A549 (cell line): ENCODE measurements at regions not wholly inside any gene's neighbourhood (a gene's known extent, or its start where the extent isn't known, plus 50 kb on each side); places are given as distances from the start of the nearest gene placed in this dataset.

ENCODE experiments used
- ATAC-seq, 2 experiments: fragments of 200-7000 bp in 1 of 2; fragments of >200 bp in 1 of 2; cut with Nextera tagmentation in 1 of 2; cut with Tn5 transposase in 1 of 2; 3 replicates each; pipeline versions ENCODE4 v1.8.0 to v1.9.1; 2018 to 2020; ENCODE audit warnings: mild to moderate bottlenecking in 1 of 2, moderate library complexity in 1 of 2
- CTCF ChIA-PET: fragments of 300-600 bp; sonication (Branson Sonifier 250); formaldehyde crosslinking; extraction: SDS; loops from one replicate; lab custom pipeline; 2021; ENCODE audit warnings: antibody characterized with exemption, inconsistent platforms; lab: Yijun Ruan, JAX
- POLR2A ChIA-PET: fragments of 350-600 bp; formaldehyde crosslinking; extraction: SDS; loops from one replicate; lab custom pipeline; 2021; ENCODE audit warnings: antibody characterized with exemption, inconsistent platforms; lab: Yijun Ruan, JAX
- DNase-seq, 2 experiments: peaks; one replicate each; pipeline versions ENCODE4 v3.0.0 to v3.0.0-alpha.2; 2011 to 2016; ENCODE audit warnings: low read depth in 1 of 2, low spot score in 1 of 2
- FAIRE-seq: peaks from 2 replicates; lab custom pipeline; 2011; peaks lifted over from hg19 to GRCh38; lab: Jason Lieb, UNC
- H3K27ac ChIP-seq, 2 experiments: fragments of >200 bp; sonication (Bioruptor Twin); formaldehyde crosslinking; 3 replicates each; pipeline ENCODE4 v1.5.1; 2016 to 2017
- H3K4me1 ChIP-seq: fragments of >200 bp; sonication (Bioruptor Twin); formaldehyde crosslinking; 3 replicates; pipeline ENCODE4 v1.6.1; 2016
- H3K4me2 ChIP-seq: fragments of >200 bp; sonication (Bioruptor Twin); formaldehyde crosslinking; 3 replicates; pipeline ENCODE4 v1.6.1; 2016
- H3K4me3 ChIP-seq: fragments of >200 bp; sonication (Bioruptor Twin); formaldehyde crosslinking; 3 replicates; pipeline ENCODE4 v1.5.1; 2016
- H3K9me3 ChIP-seq: fragments of >200 bp; sonication (Bioruptor Twin); formaldehyde crosslinking; 3 replicates; pipeline ENCODE4 v1.6.1; 2016
- CBX2 ChIP-seq: fragments of 200-600 bp; sonication (generic); IDR thresholded peaks from 2 replicates; pipeline ENCODE4 v1.6.1; 2016; ENCODE audit warnings: low read depth, mild to moderate bottlenecking, borderline replicate concordance
- CHD2 ChIP-seq: fragments of 150-350 bp; IDR thresholded peaks from 2 replicates; pipeline ENCODE4 v1.6.1; 2014; ENCODE audit warnings: low read length; ENCODE audit not compliant: partially characterized antibody
- CHD4 ChIP-seq: fragments of 200-600 bp; sonication (generic); IDR thresholded peaks from 2 replicates; pipeline ENCODE4 v1.6.1; 2016; ENCODE audit warnings: antibody characterized with exemption, mild to moderate bottlenecking, borderline replicate concordance
- ELK1 ChIP-seq: fragments of 150-350 bp; IDR thresholded peaks from 2 replicates; pipeline ENCODE4 v1.6.1; 2014; ENCODE audit warnings: low read depth, mild to moderate bottlenecking, low read length
- EP300 ChIP-seq, 2 experiments: fragments of >200 bp; sonication (Bioruptor Twin); formaldehyde crosslinking; IDR thresholded peaks; 2 replicates in 1 of 2; 3 replicates in 1 of 2; pipeline ENCODE4 v1.6.1; 2016 to 2017
- GATA3 ChIP-seq: IDR thresholded peaks from 2 replicates; pipeline ENCODE4 v1.6.1; 2012; ENCODE audit warnings: borderline replicate concordance
- HOXB5 ChIP-seq: fragments of 250-450 bp; sonication (Bioruptor Pico); IDR thresholded peaks from 2 replicates; pipeline ENCODE4 v1.5.0; 2020; ENCODE audit warnings: mild to moderate bottlenecking, moderate library complexity
- JUNB ChIP-seq: fragments of >200 bp; sonication (Bioruptor Twin); formaldehyde crosslinking; IDR thresholded peaks from 2 replicates; pipeline ENCODE4 v1.6.1; 2016
- KDM1A ChIP-seq: fragments of 200-600 bp; sonication (generic); IDR thresholded peaks from 2 replicates; pipeline ENCODE4 v1.6.1; 2016; ENCODE audit warnings: low read depth, mild to moderate bottlenecking
- KDM5A ChIP-seq: fragments of 200-600 bp; sonication (generic); IDR thresholded peaks from 2 replicates; pipeline ENCODE4 v1.6.1; 2016; ENCODE audit warnings: antibody characterized with exemption, mild to moderate bottlenecking
- MAFK ChIP-seq: fragments of 450-650 bp; IDR thresholded peaks from 2 replicates; pipeline ENCODE4 v1.6.1; 2014; ENCODE audit not compliant: partially characterized antibody
- MAX ChIP-seq: IDR thresholded peaks from 2 replicates; pipeline ENCODE4 v1.6.1; 2012
- MAZ ChIP-seq: fragments of 150-350 bp; IDR thresholded peaks from 2 replicates; pipeline ENCODE4 v1.6.1; 2014; ENCODE audit warnings: antibody characterized with exemption, low read depth, low read length, borderline replicate concordance
- MYC ChIP-seq: IDR thresholded peaks from 2 replicates; pipeline ENCODE4 v1.6.1; 2012; ENCODE audit warnings: mild to moderate bottlenecking, inconsistent platforms, low read length, improper control_type of control experiment, borderline replicate concordance
- NFE2L2 ChIP-seq: fragments of 150-350 bp; conservative IDR thresholded peaks from 2 replicates; pipeline ENCODE4 v1.6.1; 2014; ENCODE audit warnings: low read length
- NPAS2 ChIP-seq: fragments of 250-450 bp; sonication (Bioruptor Pico); IDR thresholded peaks from 2 replicates; pipeline ENCODE4 v1.8.0; 2022; ENCODE audit warnings: mild to moderate bottlenecking, moderate library complexity, borderline replicate concordance
- PBX3 ChIP-seq: IDR thresholded peaks from 2 replicates; pipeline ENCODE4 v1.6.1; 2012
- POLR2AphosphoS2 ChIP-seq: conservative IDR thresholded peaks from 2 replicates; pipeline ENCODE4 v1.6.1; 2012; ENCODE audit warnings: low read length, improper control_type of control experiment, inconsistent platforms
- RARB ChIP-seq: fragments of 250-450 bp; sonication (Bioruptor Pico); IDR thresholded peaks from 2 replicates; pipeline ENCODE4 v1.8.0; 2021; ENCODE audit warnings: mild to moderate bottlenecking, moderate library complexity
- ZSCAN20 ChIP-seq: fragments of 250-450 bp; sonication (Bioruptor Pico); IDR thresholded peaks from 2 replicates; pipeline ENCODE4 v1.8.0; 2022; ENCODE audit warnings: mild to moderate bottlenecking, moderate library complexity
- WGBS: methylation state at CpG from one replicate; pipeline ENCODE4 v1.1.6; 2017; ENCODE audit errors: missing lambda C conversion rate; 5-methylcytosine and 5-hydroxymethylcytosine counted together
- TF ChIP-seq, protein P1 (sequence below): fragments of >200 bp; sonication (Bioruptor Twin); formaldehyde crosslinking; IDR thresholded peaks from 3 replicates; pipeline ENCODE4 v1.6.1; 2016

- POLR2A ChIA-PET: no interaction called here
- peak overlapping the region in 1 of 2 experiments; percentile 32; a peak in 1 of 6 replicates for H3K27ac ChIP-seq
- FAIRE-seq: no peak
- TF ChIP-seq KDM1A: no peak
- TF ChIP-seq CHD4: no peak
- TF ChIP-seq RARB (CRISPR knock-in tag): no peak
- H3K4me2 ChIP-seq: no peak overlapping the region
- H3K4me1 ChIP-seq: peaks cover under 1% of the 10 kb centered on the region; the same call in 1 of the 3 replicates
- no peak for ATAC-seq
- CTCF ChIA-PET: no interaction called here
- H3K9me3 ChIP-seq: no peaks in the 10 kb centered on the region
- DNase-seq: no peak
- WGBS: 89% methylated on average over 10 of the region's 10 CpGs
- no peak overlapping the region for H3K4me3 ChIP-seq
These were observed 868.0 kb downstream of the METTL15 start for GRCh38 chr11:28976012-28976800.

DNA sequence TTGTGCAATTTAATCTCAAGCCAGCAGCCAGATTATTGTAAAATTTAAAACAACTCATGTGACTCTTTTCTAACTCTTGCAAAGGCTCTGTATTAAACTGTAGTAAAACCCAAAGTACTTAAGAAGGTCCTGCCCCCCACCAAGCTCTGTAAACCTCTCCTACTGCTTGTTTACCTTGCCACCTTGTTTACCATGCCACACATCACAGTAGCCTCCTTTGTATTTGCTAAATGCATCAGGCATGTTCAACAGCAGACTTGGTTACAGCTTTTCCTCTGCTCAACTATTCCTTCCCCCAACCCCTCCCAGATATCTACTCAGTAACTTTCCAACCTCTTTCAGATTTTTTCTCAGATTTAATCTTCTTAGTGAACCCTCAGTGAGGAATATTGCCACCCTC, 861.6 kb downstream of the METTL15 start:
- peak in 1 of 2 experiments; percentile 86 for DNase-seq
- Histone ChIP-seq H3K9me3 (peaks cover 4% of the 10 kb centered on the region; the same call in 2 of the 3 replicates), H3K4me2 (peak overlapping the region; percentile 37), H3K4me3 (no peak overlapping the region)
- ChIA-PET CTCF (no interaction called here), POLR2A (no interaction called here)
- TF ChIP-seq NPAS2: no peak
- TF ChIP-seq MAX: no peak
- peak in 1 of 2 experiments; percentile 30; a peak in 1 of 5 replicates for TF ChIP-seq EP300 (IDR thresholded peaks at IDR 0.05)
- TF ChIP-seq CBX2: no peak
- TF ChIP-seq HOXB5 (CRISPR knock-in tag): no peak
- TF ChIP-seq KDM5A: no peak
- no peak for TF ChIP-seq MAFK
- TF ChIP-seq GATA3: peak; percentile 78
- TF ChIP-seq ZSCAN20 (CRISPR knock-in tag): no peak
- no peak for TF ChIP-seq POLR2AphosphoS2
- TF ChIP-seq MAZ: no peak
- TF ChIP-seq, protein P1, sequence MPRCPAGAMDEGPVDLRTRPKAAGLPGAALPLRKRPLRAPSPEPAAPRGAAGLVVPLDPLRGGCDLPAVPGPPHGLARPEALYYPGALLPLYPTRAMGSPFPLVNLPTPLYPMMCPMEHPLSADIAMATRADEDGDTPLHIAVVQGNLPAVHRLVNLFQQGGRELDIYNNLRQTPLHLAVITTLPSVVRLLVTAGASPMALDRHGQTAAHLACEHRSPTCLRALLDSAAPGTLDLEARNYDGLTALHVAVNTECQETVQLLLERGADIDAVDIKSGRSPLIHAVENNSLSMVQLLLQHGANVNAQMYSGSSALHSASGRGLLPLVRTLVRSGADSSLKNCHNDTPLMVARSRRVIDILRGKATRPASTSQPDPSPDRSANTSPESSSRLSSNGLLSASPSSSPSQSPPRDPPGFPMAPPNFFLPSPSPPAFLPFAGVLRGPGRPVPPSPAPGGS: no peak
- TF ChIP-seq ELK1: no peak
- no peak for TF ChIP-seq PBX3
- TF ChIP-seq MYC: no peak
- no peak for TF ChIP-seq CHD2
- no peak for TF ChIP-seq NFE2L2
- TF ChIP-seq JUNB: no peak
- TF ChIP-seq, all 56 proteins: peak for 2
- peaks cover 19% of the 10 kb centered on the region for H3K4me1 ChIP-seq
- ATAC-seq: peak; percentile 80 to 83
- H3K27ac ChIP-seq: peak overlapping the region; percentile 13 to 65
- no peak for FAIRE-seq
